ENCODE measurements at regions not wholly inside any gene's neighbourhood (a gene's known extent, or its start where the extent isn't known, plus 50 kb on each side); places are given as distances from the start of the nearest gene placed in this dataset.
A peak's percentile ranks its signal among the peaks of the same experiment; 100 is the strongest.

DNA sequence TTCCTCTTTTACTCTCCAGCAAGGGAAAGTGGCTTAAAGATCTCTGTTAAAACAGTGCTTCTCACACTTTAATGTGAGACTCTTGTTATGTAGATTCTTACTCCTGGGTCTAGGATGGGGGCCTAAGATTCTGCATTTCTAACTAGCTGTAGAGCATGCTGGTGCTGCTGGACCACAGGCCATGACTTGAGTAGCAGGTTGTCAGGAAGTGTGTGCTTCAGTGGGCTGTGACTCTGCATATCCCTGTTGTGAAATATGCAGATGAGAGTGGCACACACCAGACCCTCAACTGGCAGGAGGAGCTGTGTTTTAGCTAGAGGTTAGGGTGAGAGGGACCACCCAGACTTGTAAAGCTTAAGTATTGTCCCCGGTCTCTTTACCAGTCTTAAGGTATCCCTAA lies 191.1 kb upstream of the DMRT1 start:
- TF ChIP-seq, protein P1, sequence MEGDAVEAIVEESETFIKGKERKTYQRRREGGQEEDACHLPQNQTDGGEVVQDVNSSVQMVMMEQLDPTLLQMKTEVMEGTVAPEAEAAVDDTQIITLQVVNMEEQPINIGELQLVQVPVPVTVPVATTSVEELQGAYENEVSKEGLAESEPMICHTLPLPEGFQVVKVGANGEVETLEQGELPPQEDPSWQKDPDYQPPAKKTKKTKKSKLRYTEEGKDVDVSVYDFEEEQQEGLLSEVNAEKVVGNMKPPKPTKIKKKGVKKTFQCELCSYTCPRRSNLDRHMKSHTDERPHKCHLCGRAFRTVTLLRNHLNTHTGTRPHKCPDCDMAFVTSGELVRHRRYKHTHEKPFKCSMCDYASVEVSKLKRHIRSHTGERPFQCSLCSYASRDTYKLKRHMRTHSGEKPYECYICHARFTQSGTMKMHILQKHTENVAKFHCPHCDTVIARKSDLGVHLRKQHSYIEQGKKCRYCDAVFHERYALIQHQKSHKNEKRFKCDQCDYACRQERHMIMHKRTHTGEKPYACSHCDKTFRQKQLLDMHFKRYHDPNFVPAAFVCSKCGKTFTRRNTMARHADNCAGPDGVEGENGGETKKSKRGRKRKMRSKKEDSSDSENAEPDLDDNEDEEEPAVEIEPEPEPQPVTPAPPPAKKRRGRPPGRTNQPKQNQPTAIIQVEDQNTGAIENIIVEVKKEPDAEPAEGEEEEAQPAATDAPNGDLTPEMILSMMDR (IDR thresholded peaks at IDR 0.05 in 8 of 11, conservative IDR thresholded peaks at IDR 0.05 in 3 of 11) = no peak
- TF ChIP-seq POLR2A (IDR thresholded peaks at IDR 0.05) = no peak
- no peak for TF ChIP-seq POLR2AphosphoS5 (IDR thresholded peaks at IDR 0.05)
- 28 to 53% (median 43%) methylated on average over 1 of the region's 1 CpG for WGBS, 5 donors
- Histone ChIP-seq H3K4me3 (peak overlapping the region in 3 of 8 donors; percentile 0 to 34 (median 5)), H3K27ac (peak overlapping the region in 5 of 8 donors; percentile 4 to 67 (median 43)), H3K4me1 (peaks cover 6 to 51% (median 33%) of the 10 kb centered on the region in 6 donors), H3K9me3 (no peaks in the 10 kb centered on the region), H3K27me3 (replicated peaks in 1 of 7) (no peaks in the 10 kb centered on the region), H3K36me3 (no peaks in the 10 kb centered on the region)
- no peak for DNase-seq
- intact Hi-C loops (cut with DNase I; ENCODE audit: low total_unique reads) = no loop called here

DNA sequence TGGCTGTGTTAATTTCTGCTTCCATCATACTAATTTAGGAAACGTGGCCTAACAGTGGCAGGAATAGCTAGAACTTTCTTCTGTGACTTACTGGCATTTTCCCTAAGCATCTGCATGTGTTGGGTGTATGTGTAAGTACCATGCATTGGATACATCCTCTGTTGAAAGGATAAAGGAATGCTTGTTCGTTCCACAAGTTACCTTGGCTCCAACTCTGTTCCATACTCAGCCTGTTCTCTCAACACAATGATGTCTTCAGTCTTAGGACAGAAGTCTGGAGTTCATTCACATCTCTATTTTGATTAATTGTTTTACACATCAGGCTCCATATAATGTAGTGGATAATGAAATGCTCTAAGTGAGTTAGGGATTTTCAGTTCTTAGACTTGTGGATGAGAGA lies 190.1 kb upstream of the DMRT1 start:
- H3K36me3 ChIP-seq = no peaks in the 10 kb centered on the region
- H3K4me1 ChIP-seq = peaks cover 9 to 61% (median 34%) of the 10 kb centered on the region in 6 donors
- no peaks in the 10 kb centered on the region for H3K27me3 ChIP-seq (replicated peaks in 1 of 7)
- H3K27ac ChIP-seq = no peak overlapping the region
- no peaks in the 10 kb centered on the region for H3K9me3 ChIP-seq
- no peak for DNase-seq
- intact Hi-C loops (cut with DNase I; ENCODE audit: low total_unique reads) = no loop called here
- TF ChIP-seq, protein P1 (IDR thresholded peaks at IDR 0.05 in 8 of 11, conservative IDR thresholded peaks at IDR 0.05 in 3 of 11) = no peak
- H3K4me3 ChIP-seq = no peak overlapping the region
- WGBS, 5 donors = 64 to 81% (median 74%) methylated on average over 2 of the region's 2 CpGs

DNA sequence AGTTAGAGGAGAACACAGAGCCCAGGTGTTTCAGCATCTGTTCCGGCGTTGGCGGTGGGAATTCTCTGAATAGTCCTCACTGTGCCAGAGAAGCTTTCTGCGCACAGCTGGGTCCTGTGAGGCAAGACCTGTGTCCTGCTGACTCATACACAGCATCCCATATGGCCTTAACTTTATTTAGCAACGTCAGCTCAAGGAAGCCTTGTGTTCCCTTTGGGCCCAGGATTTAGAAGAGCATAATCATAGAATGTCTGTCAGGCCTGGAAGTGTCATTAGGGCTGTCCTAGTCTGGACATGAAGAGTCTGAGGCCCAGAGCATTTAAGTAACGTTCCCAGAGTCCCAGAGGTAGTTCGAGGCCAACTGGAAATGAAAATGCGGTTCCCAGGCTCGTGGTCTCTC lies 188.6 kb upstream of the DMRT1 start:
- intact Hi-C loops (cut with DNase I; ENCODE audit: low total_unique reads) = no loop called here
- Histone ChIP-seq H3K4me3 (no peak overlapping the region), H3K27me3 (replicated peaks in 1 of 7) (no peaks in the 10 kb centered on the region), H3K4me1 (peaks cover 9 to 75% (median 41%) of the 10 kb centered on the region in 6 donors), H3K36me3 (no peaks in the 10 kb centered on the region), H3K27ac (peak overlapping the region in 2 of 8 donors; percentile 10 to 36), H3K9me3 (no peaks in the 10 kb centered on the region)
- 52 to 81% (median 66%) methylated on average over 9 of the region's 9 CpGs for WGBS, 5 donors
- DNase-seq = no peak
- TF ChIP-seq POLR2AphosphoS5 (IDR thresholded peaks at IDR 0.05) = peak in 1 of 3 donors; percentile 11
- TF ChIP-seq, protein P1 (IDR thresholded peaks at IDR 0.05 in 8 of 11, conservative IDR thresholded peaks at IDR 0.05 in 3 of 11) = no peak

DNA sequence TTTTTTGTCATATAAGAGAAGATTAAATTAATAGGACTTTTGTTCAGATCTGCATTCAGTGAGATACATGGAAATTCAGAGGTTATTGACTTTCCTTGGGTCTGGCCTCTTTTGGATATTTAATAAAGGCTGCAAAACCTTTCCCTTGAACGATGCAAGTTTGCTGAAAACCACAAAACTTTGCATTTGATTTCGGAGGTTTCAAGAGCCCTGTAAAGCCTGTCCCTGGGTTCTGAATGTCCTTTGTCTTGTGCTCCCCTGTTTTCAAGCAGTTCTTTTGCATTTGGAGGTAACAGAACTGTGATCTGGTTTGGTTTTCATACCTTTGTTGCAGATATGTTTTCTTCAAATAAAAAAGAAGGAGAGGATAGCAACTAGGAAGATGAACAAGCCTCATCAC lies 188.1 kb upstream of the DMRT1 start:
- Histone ChIP-seq H3K9me3 (no peaks in the 10 kb centered on the region), H3K4me3 (no peak overlapping the region), H3K27ac (peak overlapping the region in 2 of 8 donors; percentile 10 to 36), H3K27me3 (replicated peaks in 1 of 7) (no peaks in the 10 kb centered on the region), H3K36me3 (no peaks in the 10 kb centered on the region), H3K4me1 (peaks cover 9 to 75% (median 41%) of the 10 kb centered on the region in 6 donors)
- 35 to 50% (median 46%) methylated on average over 2 of the region's 2 CpGs for WGBS, 5 donors
- intact Hi-C loops (cut with DNase I; ENCODE audit: low total_unique reads) = no loop called here
- DNase-seq = no peak
- TF ChIP-seq POLR2A (IDR thresholded peaks at IDR 0.05) = no peak
- TF ChIP-seq POLR2AphosphoS5 (IDR thresholded peaks at IDR 0.05) = no peak
- TF ChIP-seq, protein P1 (IDR thresholded peaks at IDR 0.05 in 8 of 11, conservative IDR thresholded peaks at IDR 0.05 in 3 of 11) = no peak
